Brain microvascular endothelial cell (primary cell): ENCODE measurements at regions not wholly inside any gene's neighbourhood (a gene's known extent, or its start where the extent isn't known, plus 50 kb on each side); places are given as distances from the start of the nearest gene placed in this dataset.

Experiments
- DNase-seq: peaks from one replicate; pipeline ENCODE4 v3.0.0-alpha.2; 2020
- H3K27ac ChIP-seq: fragments of 250-450 bp; sonication (Bioruptor Pico); 2 replicates; pipeline ENCODE4 v1.5.1; 2020; ENCODE audit warnings: mild to moderate bottlenecking, moderate library complexity
- H3K27me3 ChIP-seq: fragments of 250-450 bp; sonication (Bioruptor Pico); replicated peaks from 2 replicates; pipeline ENCODE4 v1.5.1; 2020; ENCODE audit warnings: mild to moderate bottlenecking
- H3K36me3 ChIP-seq: fragments of 250-450 bp; sonication (Bioruptor Pico); replicated peaks from 2 replicates; pipeline ENCODE4 v1.5.1; 2020; ENCODE audit warnings: mild to moderate bottlenecking
- H3K4me3 ChIP-seq: 2 replicates; pipeline ENCODE4 v1.5.1; 2011; ENCODE audit warnings: low read depth, mild to moderate bottlenecking, control low read depth, low read length, moderate library complexity
- CTCF ChIP-seq: IDR thresholded peaks from 2 replicates; pipeline ENCODE4 v1.5.1; 2011; ENCODE audit warnings: low read depth, mild to moderate bottlenecking, moderate library complexity, low read length, control low read depth, inconsistent platforms; ENCODE audit errors: missing control alignments
- in situ Hi-C: cut with HindIII; loops from 2 replicates; pipeline ENCODE4 v1.10.0; 2017; ENCODE audit warnings: low sequenced_read_pairs, low pct_ligation_motif_present

GRCh38 chr17:77068915-77069314 lies 71.9 kb upstream of the SEC14L1 start:
- Histone ChIP-seq H3K27me3 (peaks cover 5% of the 10 kb centered on the region), H3K36me3 (no peaks in the 10 kb centered on the region)
- no peak for TF ChIP-seq CTCF

GRCh38 chr17:77070888-77071279 lies 69.9 kb upstream of the SEC14L1 start:
- H3K4me3 ChIP-seq: no peak overlapping the region
- no peak for TF ChIP-seq CTCF
- no peak for DNase-seq
- H3K27ac ChIP-seq: no peak overlapping the region
- H3K36me3 ChIP-seq: no peaks in the 10 kb centered on the region
- in situ Hi-C loops: no loop called here
- peaks cover 5% of the 10 kb centered on the region for H3K27me3 ChIP-seq

More at GRCh38 chr17:77068915-77069314, 71.9 kb upstream of the SEC14L1 start:
- Histone ChIP-seq H3K4me3 (no peak overlapping the region), H3K27ac (no peak overlapping the region)
- DNase-seq: no peak
- in situ Hi-C loops: no loop called here

DNA sequence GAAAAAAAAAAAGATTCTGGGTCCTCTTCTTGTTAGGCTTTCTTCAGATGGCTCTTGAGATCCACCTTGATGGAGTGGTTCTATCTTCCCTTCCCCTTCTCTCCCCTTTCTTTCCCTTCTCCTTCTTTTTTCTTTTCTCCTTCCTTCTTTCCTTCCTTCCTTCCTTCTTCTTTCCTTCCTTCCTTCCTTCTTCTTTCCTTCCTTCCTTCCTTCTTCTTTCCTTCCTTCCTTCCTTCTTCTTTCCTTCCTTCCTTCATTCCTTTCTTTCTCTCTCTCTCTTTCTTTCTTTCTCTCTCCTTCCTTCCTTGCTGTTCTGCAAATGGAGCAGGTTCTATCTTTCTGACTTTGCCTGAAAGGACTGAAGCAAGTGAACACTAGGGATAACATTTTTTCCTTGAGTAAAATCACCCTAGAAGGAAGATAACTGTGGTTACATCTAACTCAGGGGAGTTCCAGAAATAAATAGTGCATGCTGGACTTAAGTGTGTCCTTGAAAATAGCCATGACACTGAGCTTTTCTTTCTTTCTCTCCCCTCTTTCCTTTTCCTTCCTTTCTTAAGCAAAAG lies 68.8 kb upstream of the SEC14L1 start:
- H3K4me3 ChIP-seq: no peak overlapping the region
- no peak for DNase-seq
- in situ Hi-C loops: no loop called here
- H3K27ac ChIP-seq: no peak overlapping the region
- no peak for TF ChIP-seq CTCF
- H3K27me3 ChIP-seq: peaks cover 5% of the 10 kb centered on the region
- H3K36me3 ChIP-seq: no peaks in the 10 kb centered on the region

GRCh38 chr17:77072670-77073069 lies 68.1 kb upstream of the SEC14L1 start:
- H3K27me3 ChIP-seq: peaks cover 5% of the 10 kb centered on the region
- H3K4me3 ChIP-seq: no peak overlapping the region
- in situ Hi-C loops: no loop called here
- H3K36me3 ChIP-seq: no peaks in the 10 kb centered on the region
- no peak for TF ChIP-seq CTCF
- no peak for DNase-seq
- no peak overlapping the region for H3K27ac ChIP-seq

DNA sequence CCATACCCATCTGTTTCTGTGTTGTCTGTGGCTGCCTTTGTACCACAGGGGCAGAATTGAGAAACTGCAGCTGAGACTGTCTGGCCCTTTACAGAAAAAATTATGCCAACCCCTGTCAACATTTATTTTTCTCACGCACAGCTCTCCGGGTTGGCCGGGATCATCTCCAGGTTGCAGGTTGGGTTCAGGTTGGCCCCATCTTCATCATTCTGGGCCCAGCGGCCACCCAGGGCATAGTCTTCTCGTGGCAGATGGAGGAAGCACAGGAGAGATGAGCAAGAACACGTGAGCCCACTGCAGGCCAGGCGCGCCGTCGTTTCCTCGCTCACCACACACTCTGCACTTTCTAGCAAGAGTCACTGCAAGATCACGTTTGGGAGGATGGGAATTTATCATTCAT lies 66.1 kb upstream of the SEC14L1 start:
- no peak for TF ChIP-seq CTCF
- no peaks in the 10 kb centered on the region for H3K36me3 ChIP-seq
- H3K27ac ChIP-seq: no peak overlapping the region
- no peak for DNase-seq
- H3K4me3 ChIP-seq: no peak overlapping the region
- H3K27me3 ChIP-seq: peaks cover 5% of the 10 kb centered on the region
- in situ Hi-C loops: no loop called here
